ENCODE measurements at regions not wholly inside any gene's neighbourhood (a gene's known extent, or its start where the extent isn't known, plus 50 kb on each side); places are given as distances from the start of the nearest gene placed in this dataset.
"Not testable (repeated sequence)": the region's sequence is repeated elsewhere in the genome, so short reads cannot be mapped to it uniquely, and the experiment has no call there.

- Mint-ChIP-seq H3K9me3 (no peaks in the 10 kb centered on the region), H3K27me3 (peaks cover 9% of the 10 kb centered on the region in 2 donors), H3K4me1 (ENCODE audit: low read depth in 2 of 2) (no peaks in the 10 kb centered on the region), H3K36me3 (no peaks in the 10 kb centered on the region), H3K27ac (no peak overlapping the region), H3K4me3 (no peak overlapping the region)
- ATAC-seq (peak in 1 of 2 donors; percentile 48), DNase-seq (ENCODE audit: low spot score) (no peak)
Observed at GRCh38 chr20:22729616-22730236, 145.4 kb upstream of the FOXA2 start.

DNA sequence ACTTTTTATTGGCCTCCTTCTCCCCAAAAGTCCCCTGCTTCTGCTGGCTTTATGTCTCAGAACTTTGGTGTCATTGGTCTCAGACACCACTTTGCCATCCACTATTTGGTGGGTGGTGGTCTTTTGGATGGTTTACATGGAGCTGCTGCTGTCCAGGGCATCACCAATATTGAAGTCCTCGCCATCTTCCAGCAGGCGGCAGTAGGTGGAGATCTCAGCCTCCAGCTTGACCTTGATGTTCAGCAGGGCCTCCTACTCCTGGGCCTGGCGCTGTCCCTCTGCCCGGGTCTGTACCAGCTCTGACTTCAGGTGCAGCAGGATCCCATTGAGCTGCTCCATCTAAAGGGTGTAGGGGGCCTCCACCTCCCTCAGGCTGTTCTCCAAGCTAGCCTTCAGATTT lies 148.4 kb upstream of the FOXA2 start:
- no peak for DNase-seq (ENCODE audit: low spot score)
- H3K9me3 Mint-ChIP-seq = peaks cover 5% of the 10 kb centered on the region

GRCh38 chr20:22734946-22735647 lies 150.7 kb upstream of the FOXA2 start:
- H3K9me3 Mint-ChIP-seq; H3K4me3 Mint-ChIP-seq; H3K27ac Mint-ChIP-seq; ATAC-seq; H3K27me3 Mint-ChIP-seq; DNase-seq (ENCODE audit: low spot score); H3K36me3 Mint-ChIP-seq; H3K4me1 Mint-ChIP-seq (ENCODE audit: low read depth in 2 of 2): not testable (repeated sequence)

More for the DNA sequence above, 148.4 kb upstream of the FOXA2 start:
- no peaks in the 10 kb centered on the region for H3K4me1 Mint-ChIP-seq (ENCODE audit: low read depth in 2 of 2)
- no peak overlapping the region for H3K27ac Mint-ChIP-seq
- ATAC-seq = no peak
- no peak overlapping the region for H3K4me3 Mint-ChIP-seq
- H3K36me3 Mint-ChIP-seq = no peaks in the 10 kb centered on the region
- peaks cover 11 to 15% of the 10 kb centered on the region in 2 donors for H3K27me3 Mint-ChIP-seq

DNA sequence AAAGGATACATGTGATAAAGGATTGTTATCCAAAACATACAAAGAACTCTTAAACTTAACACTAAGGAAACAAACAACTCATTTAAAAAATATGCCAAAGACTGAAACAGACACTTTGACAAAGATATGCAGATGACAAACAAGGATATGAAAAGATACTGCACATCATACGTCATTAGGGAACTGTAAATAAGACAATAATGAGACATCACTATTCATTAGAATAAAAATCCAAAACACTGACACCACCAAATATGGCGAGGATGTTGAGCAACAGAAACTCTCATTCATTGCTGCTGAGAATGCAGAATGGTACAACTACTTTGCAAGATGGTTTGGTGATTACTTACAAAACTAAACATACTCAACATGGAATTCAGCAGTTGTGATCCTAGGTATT lies 156.5 kb upstream of the FOXA2 start:
- ATAC-seq (no peak), DNase-seq (ENCODE audit: low spot score) (no peak)
- peaks cover 2 to 6% of the 10 kb centered on the region in 2 donors for H3K27me3 Mint-ChIP-seq
- no peaks in the 10 kb centered on the region for H3K36me3 Mint-ChIP-seq
- H3K9me3 Mint-ChIP-seq = peaks cover 5% of the 10 kb centered on the region
- no peak overlapping the region for H3K27ac Mint-ChIP-seq
- no peaks in the 10 kb centered on the region for H3K4me1 Mint-ChIP-seq (ENCODE audit: low read depth in 2 of 2)
- no peak overlapping the region for H3K4me3 Mint-ChIP-seq

- Mint-ChIP-seq H3K36me3 (no peaks in the 10 kb centered on the region), H3K27me3 (no peaks in the 10 kb centered on the region), H3K4me1 (ENCODE audit: low read depth in 2 of 2) (no peaks in the 10 kb centered on the region), H3K4me3 (no peak overlapping the region), H3K27ac (no peak overlapping the region), H3K9me3 (no peaks in the 10 kb centered on the region)
- no peak for ATAC-seq
- DNase-seq (ENCODE audit: low spot score) = no peak
Observed at GRCh38 chr20:22744341-22745193, 160.2 kb upstream of the FOXA2 start.

DNA sequence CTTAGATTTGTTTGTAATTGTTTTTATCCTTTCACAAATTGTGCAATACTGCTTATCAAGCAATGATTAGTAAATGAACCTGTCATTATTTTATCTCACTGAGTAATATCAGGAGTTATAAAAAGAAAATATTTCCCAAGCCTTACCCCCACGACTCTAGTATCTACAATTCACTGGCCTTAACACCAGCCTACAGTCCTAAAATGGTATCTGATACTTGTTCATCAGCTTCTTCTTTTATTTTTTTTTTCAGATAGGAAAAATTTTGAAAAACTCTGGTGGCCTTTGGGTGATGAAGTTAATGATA lies 160.8 kb upstream of the FOXA2 start:
- DNase-seq (ENCODE audit: low spot score) = no peak
- Mint-ChIP-seq H3K9me3 (no peaks in the 10 kb centered on the region), H3K27me3 (peaks cover 0 to 1% of the 10 kb centered on the region in 2 donors), H3K27ac (no peak overlapping the region), H3K36me3 (no peaks in the 10 kb centered on the region), H3K4me3 (no peak overlapping the region), H3K4me1 (ENCODE audit: low read depth in 2 of 2) (no peaks in the 10 kb centered on the region)
- no peak for ATAC-seq

GRCh38 chr20:22746957-22747356 lies 162.6 kb upstream of the FOXA2 start:
- DNase-seq (ENCODE audit: low spot score) (no peak), ATAC-seq (no peak)
- Mint-ChIP-seq H3K36me3 (no peaks in the 10 kb centered on the region), H3K4me3 (no peak overlapping the region), H3K27me3 (peaks cover 2 to 11% of the 10 kb centered on the region in 2 donors), H3K27ac (no peak overlapping the region), H3K4me1 (ENCODE audit: low read depth in 2 of 2) (no peaks in the 10 kb centered on the region), H3K9me3 (no peaks in the 10 kb centered on the region)

- Mint-ChIP-seq H3K9me3 (no peaks in the 10 kb centered on the region), H3K36me3 (no peaks in the 10 kb centered on the region), H3K27me3 (peaks cover 2 to 11% of the 10 kb centered on the region in 2 donors), H3K4me1 (ENCODE audit: low read depth in 2 of 2) (no peaks in the 10 kb centered on the region), H3K27ac (no peak overlapping the region), H3K4me3 (no peak overlapping the region)
- no peak for DNase-seq (ENCODE audit: low spot score)
- ATAC-seq = no peak
Observed at GRCh38 chr20:22752324-22752723, 168.0 kb upstream of the FOXA2 start.

DNA sequence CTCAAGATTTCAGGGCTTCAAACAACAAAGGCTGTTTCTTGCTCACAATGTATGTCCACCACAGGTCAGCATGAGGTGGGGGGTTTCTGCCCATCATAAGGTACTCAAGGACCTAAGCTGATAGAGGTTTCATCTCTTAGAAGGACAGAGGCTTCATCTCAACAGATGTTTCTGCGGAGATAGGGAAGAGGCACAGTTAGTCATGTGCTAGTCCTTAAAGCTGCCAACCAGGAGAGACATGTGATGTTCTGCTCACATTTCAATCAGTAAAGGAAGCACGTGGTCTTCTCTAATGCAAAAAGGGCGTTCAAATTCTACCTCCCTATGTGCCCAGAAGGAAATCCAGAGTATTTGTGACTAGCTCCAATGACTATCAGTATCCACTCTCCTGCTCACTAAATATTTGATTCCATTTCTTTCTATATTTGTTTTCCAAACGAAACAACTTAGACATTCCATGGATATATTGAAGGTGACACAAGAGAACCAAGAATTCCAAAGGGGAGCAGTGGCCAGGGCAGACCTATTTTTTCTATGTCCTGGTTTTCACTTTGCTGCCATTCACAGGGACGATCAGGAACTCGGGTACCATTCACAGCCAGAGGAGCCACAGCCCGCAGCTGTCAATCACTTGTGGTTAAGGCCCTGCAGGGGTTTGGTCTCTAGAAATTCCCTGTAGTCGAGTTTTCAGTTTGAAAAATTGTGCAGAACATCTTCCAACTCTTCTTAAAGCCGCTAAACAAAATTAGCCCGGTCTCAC lies 173.2 kb upstream of the FOXA2 start:
- no peaks in the 10 kb centered on the region for H3K36me3 Mint-ChIP-seq
- H3K4me3 Mint-ChIP-seq = no peak overlapping the region
- ATAC-seq (no peak), DNase-seq (ENCODE audit: low spot score) (no peak)
- peaks cover 0 to 4% of the 10 kb centered on the region in 2 donors for H3K27me3 Mint-ChIP-seq
- H3K9me3 Mint-ChIP-seq = peaks cover 5% of the 10 kb centered on the region
- H3K4me1 Mint-ChIP-seq (ENCODE audit: low read depth in 2 of 2) = no peaks in the 10 kb centered on the region
- H3K27ac Mint-ChIP-seq = no peak overlapping the region

DNA sequence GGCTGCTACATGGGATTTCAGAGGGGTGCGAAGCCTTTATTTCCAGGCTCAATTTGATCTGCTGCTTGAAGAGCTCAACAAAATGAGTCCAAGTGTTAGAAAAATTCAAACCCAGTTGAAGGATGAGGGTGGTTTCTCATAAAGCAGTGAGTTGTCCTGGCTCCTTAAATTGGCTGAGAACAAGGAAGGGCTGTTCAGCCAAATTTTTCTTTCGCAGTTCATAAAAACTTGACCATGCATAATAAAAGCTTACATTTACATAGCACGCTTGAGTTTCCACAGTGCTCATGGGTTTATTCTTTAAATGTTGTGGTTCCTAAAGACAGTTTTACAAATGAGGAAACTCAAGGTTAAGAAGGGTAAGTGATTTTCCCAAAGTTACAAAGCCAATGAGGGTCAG lies 174.4 kb upstream of the FOXA2 start:
- Mint-ChIP-seq H3K27me3 (peaks cover 0 to 4% of the 10 kb centered on the region in 2 donors), H3K27ac (no peak overlapping the region), H3K9me3 (peaks cover 5% of the 10 kb centered on the region), H3K4me1 (ENCODE audit: low read depth in 2 of 2) (no peaks in the 10 kb centered on the region), H3K4me3 (no peak overlapping the region), H3K36me3 (no peaks in the 10 kb centered on the region)
- ATAC-seq = no peak
- DNase-seq (ENCODE audit: low spot score) = no peak

DNA sequence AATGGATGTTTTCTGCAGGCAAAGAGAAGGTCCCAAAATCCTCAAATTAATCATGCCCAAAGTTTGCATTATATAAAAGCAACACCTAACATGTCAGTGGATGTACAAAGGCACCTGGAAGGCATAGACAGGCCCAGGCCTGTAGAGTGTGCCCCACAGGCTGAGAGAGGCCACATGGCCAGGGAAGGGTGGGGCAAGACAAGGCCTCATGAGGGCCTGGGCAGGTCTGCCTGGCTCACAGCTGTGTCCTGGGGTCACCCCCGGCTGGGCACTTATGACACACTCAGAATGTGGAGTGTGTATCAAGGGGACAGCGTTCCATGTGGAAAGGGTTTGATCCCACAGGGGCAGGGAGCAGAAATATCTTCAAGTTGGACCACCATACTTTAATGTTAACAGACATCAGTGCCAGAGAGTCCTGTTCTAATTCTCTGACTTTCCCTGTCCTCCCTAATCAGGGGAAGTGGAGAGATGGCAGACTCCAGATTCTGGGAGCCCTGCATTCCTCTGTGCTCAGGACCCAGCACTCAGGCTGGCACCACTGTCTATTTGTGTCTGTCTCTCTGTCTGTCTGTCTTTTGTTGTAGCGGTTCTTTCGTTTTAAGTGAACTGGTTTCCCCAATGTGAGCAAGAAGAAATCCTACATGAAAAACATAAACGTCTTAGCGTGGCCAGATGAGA lies 178.3 kb upstream of the FOXA2 start:
- H3K27me3 Mint-ChIP-seq = peaks cover 0 to 4% of the 10 kb centered on the region in 2 donors
- ATAC-seq (no peak), DNase-seq (ENCODE audit: low spot score) (no peak)
- H3K4me3 Mint-ChIP-seq = no peak overlapping the region
- no peak overlapping the region for H3K27ac Mint-ChIP-seq
- no peaks in the 10 kb centered on the region for H3K4me1 Mint-ChIP-seq (ENCODE audit: low read depth in 2 of 2)
- peaks cover 5% of the 10 kb centered on the region for H3K9me3 Mint-ChIP-seq
- H3K36me3 Mint-ChIP-seq = no peaks in the 10 kb centered on the region

DNA sequence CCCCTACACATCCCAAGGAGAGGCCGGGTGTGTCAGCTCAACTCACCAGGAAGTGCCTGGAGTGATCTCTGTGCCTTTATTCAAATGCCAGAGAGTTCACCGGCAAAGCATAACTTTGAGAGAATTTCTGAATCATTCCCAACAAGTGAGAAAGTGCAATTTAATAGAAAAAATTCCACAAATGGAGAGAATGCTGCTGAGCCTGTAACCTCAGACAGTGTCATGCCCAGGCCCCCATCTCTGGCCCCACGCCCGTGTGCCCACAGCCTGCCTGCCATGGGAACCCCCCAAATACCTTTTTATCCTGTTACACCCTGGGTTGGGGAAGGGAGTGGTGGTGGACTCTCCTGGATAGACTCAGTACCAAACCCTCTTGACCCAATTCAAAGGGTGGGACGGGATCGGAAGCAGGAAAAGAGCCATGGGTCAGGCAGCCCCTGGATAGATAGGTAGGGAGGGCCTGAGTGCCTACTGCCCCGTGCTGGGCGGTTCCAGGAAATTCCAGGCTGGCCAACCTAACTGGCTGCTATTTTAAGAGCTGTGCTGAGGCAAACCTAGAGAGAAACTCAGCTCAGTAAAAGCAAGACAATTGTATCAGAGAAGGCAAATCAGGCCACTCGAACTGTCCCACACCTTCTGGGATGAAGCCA lies 179.0 kb upstream of the FOXA2 start:
- Mint-ChIP-seq H3K4me3 (no peak overlapping the region), H3K4me1 (ENCODE audit: low read depth in 2 of 2) (no peaks in the 10 kb centered on the region), H3K36me3 (no peaks in the 10 kb centered on the region), H3K9me3 (peaks cover 5% of the 10 kb centered on the region), H3K27me3 (peaks cover 0 to 4% of the 10 kb centered on the region in 2 donors), H3K27ac (no peak overlapping the region)
- DNase-seq (ENCODE audit: low spot score) = no peak
- no peak for ATAC-seq

Data from natural killer cell treated with Interleukin-12 subunit alpha and Interleukin-12 subunit beta and Interleukin-15 and Interleukin-18, amount 100 ng/mL, for 72 hours (primary cell).